ENCODE measurements at regions not wholly inside any gene's neighbourhood (a gene's known extent, or its start where the extent isn't known, plus 50 kb on each side); places are given as distances from the start of the nearest gene placed in this dataset.

- Histone ChIP-seq H3K27me3 (ENCODE audit: low read length) (no peaks in the 10 kb centered on the region), H3K36me3 (ENCODE audit: low read length) (no peaks in the 10 kb centered on the region), H3K4me2 (ENCODE audit: low read depth, low read length, poor library complexity, severe bottlenecking) (no peak overlapping the region), H3K79me2 (ENCODE audit: insufficient read depth, low read length) (no peaks in the 10 kb centered on the region), H3K9ac (ENCODE audit: low read length) (no peak overlapping the region), H3K9me2 (replicated peaks; ENCODE audit: insufficient read depth, low read length) (no peaks in the 10 kb centered on the region), H3K4me3 (ENCODE audit: insufficient read depth, low read length, poor library complexity, severe bottlenecking) (no peak overlapping the region), H2AFZ (ENCODE audit: low read depth, low read length, severe bottlenecking) (no peak overlapping the region), H3F3A (ENCODE audit: insufficient read depth) (no peaks in the 10 kb centered on the region), H4K20me1 (ENCODE audit: low read depth, low read length) (no peaks in the 10 kb centered on the region), H3K9me3 (ENCODE audit: insufficient read depth, low read length) (no peaks in the 10 kb centered on the region), H3K27ac (ENCODE audit: low read depth, low read length) (no peak overlapping the region)
- TF ChIP-seq CTCF (IDR thresholded peaks at IDR 0.05; ENCODE audit: insufficient read depth, low read length, poor library complexity, severe bottlenecking): no peak
- TF ChIP-seq EZH2phosphoT487 (conservative IDR thresholded peaks at IDR 0.05; ENCODE audit: low read length): no peak
Observed at GRCh38 chr7:125648543-125648942, 718.9 kb upstream of the POT1 start.

DNA sequence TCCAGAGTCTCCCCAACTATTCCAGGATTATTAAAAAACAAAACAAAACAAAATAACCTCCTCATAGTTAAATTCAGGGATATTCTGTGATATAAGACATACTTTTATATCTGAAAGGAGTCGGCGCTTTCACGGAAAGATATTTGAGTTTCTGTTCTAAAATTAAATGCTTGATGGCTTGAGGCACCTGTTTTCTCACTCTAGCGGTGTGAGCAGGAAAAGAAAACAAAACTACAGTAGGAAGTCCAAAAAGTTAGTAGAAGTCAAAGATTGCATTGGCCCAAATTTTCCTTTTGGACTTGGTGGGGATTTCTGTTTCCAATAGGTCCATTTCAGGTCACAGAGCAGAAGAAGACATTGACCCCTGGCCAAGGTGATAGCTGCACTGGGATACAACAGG, 716.1 kb upstream of the POT1 start:
- no peaks in the 10 kb centered on the region for H4K20me1 ChIP-seq (ENCODE audit: low read depth, low read length)
- no peaks in the 10 kb centered on the region for H3K9me2 ChIP-seq (replicated peaks; ENCODE audit: insufficient read depth, low read length)
- H3K9ac ChIP-seq (ENCODE audit: low read length): no peak overlapping the region
- H3K9me3 ChIP-seq (ENCODE audit: insufficient read depth, low read length): no peaks in the 10 kb centered on the region
- H3K27ac ChIP-seq (ENCODE audit: low read depth, low read length): no peak overlapping the region
- no peaks in the 10 kb centered on the region for H3K27me3 ChIP-seq (ENCODE audit: low read length)
- no peaks in the 10 kb centered on the region for H3K36me3 ChIP-seq (ENCODE audit: low read length)
- no peak overlapping the region for H3K4me2 ChIP-seq (ENCODE audit: low read depth, low read length, poor library complexity, severe bottlenecking)
- no peak overlapping the region for H2AFZ ChIP-seq (ENCODE audit: low read depth, low read length, severe bottlenecking)
- no peak for TF ChIP-seq EZH2phosphoT487 (conservative IDR thresholded peaks at IDR 0.05; ENCODE audit: low read length)
- no peak for TF ChIP-seq CTCF (IDR thresholded peaks at IDR 0.05; ENCODE audit: insufficient read depth, low read length, poor library complexity, severe bottlenecking)
- H3K79me2 ChIP-seq (ENCODE audit: insufficient read depth, low read length): no peaks in the 10 kb centered on the region
- no peaks in the 10 kb centered on the region for H3F3A ChIP-seq (ENCODE audit: insufficient read depth)
- H3K4me3 ChIP-seq (ENCODE audit: insufficient read depth, low read length, poor library complexity, severe bottlenecking): no peak overlapping the region

DNA sequence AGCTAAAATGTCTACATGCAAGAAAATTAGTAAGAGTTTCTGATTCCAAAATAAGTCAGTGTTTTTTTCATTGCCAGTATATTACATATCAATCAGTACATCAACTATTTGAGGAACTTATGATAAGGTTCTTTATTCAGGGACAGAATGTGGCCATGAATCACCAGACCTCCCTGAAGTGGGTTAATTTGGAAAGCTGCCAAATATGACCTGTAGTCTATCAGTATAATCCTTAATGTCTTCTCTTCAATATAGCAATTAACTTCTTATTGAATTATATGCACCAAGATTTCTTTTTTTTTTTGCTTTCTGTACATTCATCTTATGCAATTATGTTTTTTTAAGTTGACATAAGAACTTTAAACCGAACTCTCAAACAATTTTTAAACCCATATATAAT, 714.5 kb upstream of the POT1 start:
- no peaks in the 10 kb centered on the region for H3K36me3 ChIP-seq (ENCODE audit: low read length)
- H3F3A ChIP-seq (ENCODE audit: insufficient read depth): no peaks in the 10 kb centered on the region
- H3K79me2 ChIP-seq (ENCODE audit: insufficient read depth, low read length): no peaks in the 10 kb centered on the region
- H3K4me3 ChIP-seq (ENCODE audit: insufficient read depth, low read length, poor library complexity, severe bottlenecking): no peak overlapping the region
- H3K9ac ChIP-seq (ENCODE audit: low read length): no peak overlapping the region
- no peaks in the 10 kb centered on the region for H3K9me2 ChIP-seq (replicated peaks; ENCODE audit: insufficient read depth, low read length)
- H3K9me3 ChIP-seq (ENCODE audit: insufficient read depth, low read length): no peaks in the 10 kb centered on the region
- no peaks in the 10 kb centered on the region for H3K27me3 ChIP-seq (ENCODE audit: low read length)
- no peak overlapping the region for H3K4me2 ChIP-seq (ENCODE audit: low read depth, low read length, poor library complexity, severe bottlenecking)
- TF ChIP-seq CTCF (IDR thresholded peaks at IDR 0.05; ENCODE audit: insufficient read depth, low read length, poor library complexity, severe bottlenecking) (no peak), EZH2phosphoT487 (conservative IDR thresholded peaks at IDR 0.05; ENCODE audit: low read length) (no peak)
- no peaks in the 10 kb centered on the region for H4K20me1 ChIP-seq (ENCODE audit: low read depth, low read length)
- no peak overlapping the region for H3K27ac ChIP-seq (ENCODE audit: low read depth, low read length)
- no peak overlapping the region for H2AFZ ChIP-seq (ENCODE audit: low read depth, low read length, severe bottlenecking)

DNA sequence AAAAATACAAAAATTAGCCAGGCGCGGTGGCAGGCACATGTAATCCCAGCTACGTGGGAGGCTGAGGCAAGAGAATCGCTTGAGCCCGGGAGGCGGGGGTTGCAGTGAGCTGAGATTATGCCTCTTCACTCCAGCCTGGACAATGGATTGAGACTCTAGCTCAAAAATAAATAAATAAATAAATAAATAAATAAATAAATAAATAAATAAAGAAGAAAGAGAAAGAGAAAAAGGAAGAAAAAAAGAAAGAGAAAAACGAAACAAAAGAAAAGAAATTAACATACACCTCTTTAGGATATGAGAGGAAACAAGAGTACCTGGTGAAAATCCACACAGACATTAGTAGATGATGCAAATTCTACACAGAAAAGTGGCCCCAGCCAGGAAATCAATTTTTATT, 713.7 kb upstream of the POT1 start:
- Histone ChIP-seq H3K9me3 (ENCODE audit: insufficient read depth, low read length) (no peaks in the 10 kb centered on the region), H3K79me2 (ENCODE audit: insufficient read depth, low read length) (no peaks in the 10 kb centered on the region), H3F3A (ENCODE audit: insufficient read depth) (no peaks in the 10 kb centered on the region), H3K27me3 (ENCODE audit: low read length) (no peaks in the 10 kb centered on the region), H3K4me2 (ENCODE audit: low read depth, low read length, poor library complexity, severe bottlenecking) (no peak overlapping the region), H3K36me3 (ENCODE audit: low read length) (no peaks in the 10 kb centered on the region), H4K20me1 (ENCODE audit: low read depth, low read length) (no peaks in the 10 kb centered on the region), H3K4me3 (ENCODE audit: insufficient read depth, low read length, poor library complexity, severe bottlenecking) (no peak overlapping the region), H3K27ac (ENCODE audit: low read depth, low read length) (no peak overlapping the region), H3K9me2 (replicated peaks; ENCODE audit: insufficient read depth, low read length) (no peaks in the 10 kb centered on the region), H3K9ac (ENCODE audit: low read length) (no peak overlapping the region), H2AFZ (ENCODE audit: low read depth, low read length, severe bottlenecking) (no peak overlapping the region)
- TF ChIP-seq CTCF (IDR thresholded peaks at IDR 0.05; ENCODE audit: insufficient read depth, low read length, poor library complexity, severe bottlenecking) (no peak), EZH2phosphoT487 (conservative IDR thresholded peaks at IDR 0.05; ENCODE audit: low read length) (no peak)
